Type B pancreatic cell (in vitro differentiated cells): ENCODE measurements at regions not wholly inside any gene's neighbourhood (a gene's known extent, or its start where the extent isn't known, plus 50 kb on each side); places are given as distances from the start of the nearest gene placed in this dataset.
"Not testable (repeated sequence)": the region's sequence is repeated elsewhere in the genome, so short reads cannot be mapped to it uniquely, and the experiment has no call there.

Experiments used
- DNase-seq: peaks from one replicate; pipeline ENCODE4 v3.0.0; 2021; ENCODE audit warnings: mixed read lengths; ENCODE audit not compliant: unreplicated experiment; ENCODE audit errors: extremely low spot score
- H3K27ac Mint-ChIP-seq: 2 replicates; pipeline ENCODE4 v1.8.0; 2021; ENCODE audit warnings: mild to moderate bottlenecking, mixed read lengths
- H3K27me3 Mint-ChIP-seq: 2 replicates; pipeline ENCODE4 v1.8.0; 2021; ENCODE audit warnings: mixed read lengths
- H3K36me3 Mint-ChIP-seq: 2 replicates; pipeline ENCODE4 v1.8.0; 2021; ENCODE audit warnings: mixed read lengths
- H3K4me1 Mint-ChIP-seq: one replicate; pipeline ENCODE4 v1.8.0; 2021; ENCODE audit warnings: mixed read lengths; ENCODE audit not compliant: unreplicated experiment
- H3K4me3 Mint-ChIP-seq: 2 replicates; pipeline ENCODE4 v1.8.0; 2021; ENCODE audit warnings: mild to moderate bottlenecking, mixed read lengths
- H3K9me3 Mint-ChIP-seq: 2 replicates; pipeline ENCODE4 v1.8.0; 2021; ENCODE audit warnings: mixed read lengths
- TF ChIP-seq, protein P1 (sequence below): fragments of 200-600 bp; sonication (generic); conservative IDR thresholded peaks from 2 replicates; pipeline ENCODE4 v1.5.0; 2021; ENCODE audit warnings: antibody characterized with exemption, mild to moderate bottlenecking

DNA sequence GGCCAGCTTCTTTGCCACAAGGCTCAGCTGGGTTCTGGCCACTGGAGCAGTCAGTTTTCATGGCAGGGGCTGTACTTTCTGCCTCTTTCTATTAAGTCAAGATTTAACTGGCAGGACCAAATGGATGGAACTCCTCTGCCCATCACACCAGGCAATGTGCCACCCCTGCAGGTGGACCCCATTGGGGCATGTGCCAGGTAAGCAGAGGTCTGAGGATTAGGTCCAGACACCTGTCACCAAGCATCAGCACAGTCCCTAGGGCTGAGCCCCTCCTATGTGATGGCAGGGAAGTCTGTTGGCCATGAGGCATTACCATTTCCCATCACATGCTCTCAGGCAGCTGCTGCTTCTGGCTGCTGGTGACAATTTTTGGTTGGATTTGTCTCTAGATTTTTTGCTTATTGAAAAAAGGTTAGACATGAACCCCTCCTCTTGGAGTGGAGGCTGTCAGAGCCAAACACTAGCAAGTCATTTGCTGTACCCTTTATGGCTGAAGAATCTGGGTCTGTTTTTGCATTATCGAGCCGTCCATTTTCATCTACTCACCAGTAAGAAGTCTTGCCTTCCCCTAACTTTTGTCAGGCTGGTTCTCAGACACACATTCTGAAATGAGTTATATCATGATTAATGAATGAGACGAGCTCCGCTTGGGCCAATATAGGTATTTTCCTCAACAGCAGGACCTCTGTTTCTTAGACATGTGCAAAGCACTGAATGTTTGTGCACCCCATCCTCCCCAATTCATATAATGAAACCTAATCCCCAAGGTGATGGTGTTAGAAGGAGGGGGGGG, 328.0 kb downstream of the TSN start:
- DNase-seq = no peak
- no peak overlapping the region for H3K4me3 Mint-ChIP-seq
- H3K4me1 Mint-ChIP-seq = peaks cover 8% of the 10 kb centered on the region
- H3K36me3 Mint-ChIP-seq = no peaks in the 10 kb centered on the region
- no peak overlapping the region for H3K27ac Mint-ChIP-seq
- TF ChIP-seq, protein P1, sequence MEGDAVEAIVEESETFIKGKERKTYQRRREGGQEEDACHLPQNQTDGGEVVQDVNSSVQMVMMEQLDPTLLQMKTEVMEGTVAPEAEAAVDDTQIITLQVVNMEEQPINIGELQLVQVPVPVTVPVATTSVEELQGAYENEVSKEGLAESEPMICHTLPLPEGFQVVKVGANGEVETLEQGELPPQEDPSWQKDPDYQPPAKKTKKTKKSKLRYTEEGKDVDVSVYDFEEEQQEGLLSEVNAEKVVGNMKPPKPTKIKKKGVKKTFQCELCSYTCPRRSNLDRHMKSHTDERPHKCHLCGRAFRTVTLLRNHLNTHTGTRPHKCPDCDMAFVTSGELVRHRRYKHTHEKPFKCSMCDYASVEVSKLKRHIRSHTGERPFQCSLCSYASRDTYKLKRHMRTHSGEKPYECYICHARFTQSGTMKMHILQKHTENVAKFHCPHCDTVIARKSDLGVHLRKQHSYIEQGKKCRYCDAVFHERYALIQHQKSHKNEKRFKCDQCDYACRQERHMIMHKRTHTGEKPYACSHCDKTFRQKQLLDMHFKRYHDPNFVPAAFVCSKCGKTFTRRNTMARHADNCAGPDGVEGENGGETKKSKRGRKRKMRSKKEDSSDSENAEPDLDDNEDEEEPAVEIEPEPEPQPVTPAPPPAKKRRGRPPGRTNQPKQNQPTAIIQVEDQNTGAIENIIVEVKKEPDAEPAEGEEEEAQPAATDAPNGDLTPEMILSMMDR = no peak
- peaks cover 3% of the 10 kb centered on the region for H3K27me3 Mint-ChIP-seq
- H3K9me3 Mint-ChIP-seq = no peaks in the 10 kb centered on the region

DNA sequence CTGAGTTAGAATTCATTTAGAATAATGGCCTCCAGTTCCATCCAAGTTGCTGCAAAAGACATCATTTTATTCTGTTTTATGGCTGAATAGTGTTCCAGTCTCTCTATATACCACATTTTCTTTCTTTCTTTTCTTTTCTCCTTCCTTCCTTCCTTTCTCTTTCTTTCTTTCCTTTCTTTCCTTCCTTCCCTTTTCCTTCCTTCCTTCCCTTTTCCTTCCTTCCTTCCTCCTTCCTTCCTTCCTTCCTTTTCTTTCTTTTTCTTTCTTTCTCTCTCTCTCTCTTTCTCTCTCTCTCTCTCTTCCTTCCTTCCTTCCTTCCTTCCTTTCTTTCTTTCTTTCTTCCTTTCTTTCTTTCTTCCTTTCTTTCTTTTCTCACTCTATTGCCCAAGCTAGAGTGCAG, 330.2 kb downstream of the TSN start:
- H3K27ac Mint-ChIP-seq, DNase-seq, H3K36me3 Mint-ChIP-seq, H3K27me3 Mint-ChIP-seq, H3K9me3 Mint-ChIP-seq, H3K4me3 Mint-ChIP-seq, H3K4me1 Mint-ChIP-seq: not testable (repeated sequence)

DNA sequence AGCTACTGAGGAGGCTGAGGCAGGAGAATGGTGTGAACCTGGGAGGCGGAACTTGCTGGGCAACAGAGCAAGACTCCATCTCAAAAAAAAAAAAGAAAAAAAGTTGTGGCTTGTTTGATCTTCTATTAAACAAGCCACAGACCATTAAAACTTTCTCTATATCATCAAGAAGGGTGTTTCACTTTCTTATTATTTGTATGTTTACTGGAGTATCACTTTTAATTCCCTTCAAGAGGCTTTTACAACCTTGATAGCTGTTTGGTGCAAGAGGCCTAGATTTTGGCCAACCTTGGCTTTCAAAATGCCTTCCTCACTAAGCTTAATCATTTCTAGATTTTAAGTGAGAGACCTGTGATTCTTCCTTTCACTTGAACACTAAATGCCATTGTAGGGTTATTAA, 339.1 kb downstream of the TSN start:
- H3K27ac Mint-ChIP-seq = no peak overlapping the region
- H3K4me1 Mint-ChIP-seq = no peaks in the 10 kb centered on the region
- H3K9me3 Mint-ChIP-seq = no peaks in the 10 kb centered on the region
- no peak overlapping the region for H3K4me3 Mint-ChIP-seq
- H3K27me3 Mint-ChIP-seq = peaks cover 4% of the 10 kb centered on the region
- DNase-seq = no peak
- TF ChIP-seq, protein P1 = no peak
- no peaks in the 10 kb centered on the region for H3K36me3 Mint-ChIP-seq

DNA sequence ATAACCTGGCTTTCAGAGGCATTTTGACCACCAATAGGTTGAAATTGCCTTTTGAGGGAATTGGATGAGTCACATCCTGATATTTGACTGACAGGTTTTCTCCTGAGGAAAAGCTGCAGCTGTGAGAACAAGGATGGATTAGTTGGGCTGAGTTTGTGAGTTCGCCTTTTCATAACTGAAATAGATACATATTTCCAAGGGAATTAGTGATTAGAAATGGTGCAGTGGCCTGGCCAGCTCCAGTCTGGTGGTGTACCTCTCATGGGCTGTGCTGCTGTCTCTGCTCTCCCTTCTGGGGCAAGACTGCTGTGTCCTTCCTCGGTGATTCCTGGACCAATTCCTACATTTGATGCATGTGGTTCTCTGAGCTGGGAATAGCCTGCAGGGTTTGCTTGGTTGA, 341.3 kb downstream of the TSN start:
- TF ChIP-seq, protein P1 = no peak
- no peak for DNase-seq
- no peak overlapping the region for H3K27ac Mint-ChIP-seq
- H3K27me3 Mint-ChIP-seq = peaks cover 4% of the 10 kb centered on the region
- H3K4me3 Mint-ChIP-seq = no peak overlapping the region
- no peaks in the 10 kb centered on the region for H3K36me3 Mint-ChIP-seq
- H3K4me1 Mint-ChIP-seq = no peaks in the 10 kb centered on the region
- H3K9me3 Mint-ChIP-seq = no peaks in the 10 kb centered on the region

DNA sequence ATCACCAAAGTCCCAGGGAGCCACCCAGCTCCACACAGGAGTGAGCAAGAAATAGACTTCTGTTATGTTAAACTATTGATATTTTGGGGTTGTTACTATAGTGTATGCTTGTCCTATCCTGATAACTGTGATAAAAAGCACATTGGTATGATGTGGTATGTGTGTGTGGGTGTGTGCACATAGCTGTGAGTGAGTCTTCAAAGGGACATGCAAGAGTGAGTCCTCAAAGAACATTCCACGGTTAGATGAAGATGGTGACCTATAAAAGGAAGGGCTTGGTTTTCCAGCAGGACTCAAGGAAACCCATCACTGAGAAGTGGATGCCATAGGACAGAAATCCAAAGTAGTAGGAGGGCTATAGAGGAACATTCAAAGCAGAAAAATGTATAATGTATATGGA, 342.9 kb downstream of the TSN start:
- Mint-ChIP-seq H3K27me3 (peaks cover 4% of the 10 kb centered on the region), H3K27ac (no peak overlapping the region), H3K4me1 (no peaks in the 10 kb centered on the region), H3K9me3 (no peaks in the 10 kb centered on the region), H3K36me3 (no peaks in the 10 kb centered on the region), H3K4me3 (no peak overlapping the region)
- TF ChIP-seq, protein P1 = no peak
- no peak for DNase-seq

DNA sequence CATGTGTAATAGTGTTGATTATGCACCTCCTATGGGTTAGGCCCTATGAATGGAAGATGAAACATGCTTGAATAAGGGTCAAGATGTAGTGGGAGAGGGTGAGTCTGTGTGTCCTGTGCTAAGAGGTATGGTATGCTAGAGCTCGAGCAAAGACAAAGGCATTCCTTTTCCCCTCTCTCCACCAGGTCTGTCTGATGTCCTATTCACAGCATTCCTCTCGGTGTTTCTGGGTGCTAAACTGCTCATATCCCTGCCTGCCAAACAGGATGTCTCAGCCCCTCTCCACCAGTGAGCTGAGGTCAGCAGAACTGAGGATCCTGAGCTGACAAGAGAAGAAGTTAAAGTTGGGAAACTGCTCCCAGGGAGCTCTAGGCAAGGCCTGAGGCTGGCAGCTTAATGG, 344.9 kb downstream of the TSN start:
- TF ChIP-seq, protein P1 = no peak
- no peak overlapping the region for H3K27ac Mint-ChIP-seq
- H3K27me3 Mint-ChIP-seq = peaks cover 4% of the 10 kb centered on the region
- H3K9me3 Mint-ChIP-seq = no peaks in the 10 kb centered on the region
- H3K4me1 Mint-ChIP-seq = peaks cover under 1% of the 10 kb centered on the region
- no peaks in the 10 kb centered on the region for H3K36me3 Mint-ChIP-seq
- H3K4me3 Mint-ChIP-seq = no peak overlapping the region
- no peak for DNase-seq
